ENCODE measurements at regions not wholly inside any gene's neighbourhood (a gene's known extent, or its start where the extent isn't known, plus 50 kb on each side); places are given as distances from the start of the nearest gene placed in this dataset.

DNA sequence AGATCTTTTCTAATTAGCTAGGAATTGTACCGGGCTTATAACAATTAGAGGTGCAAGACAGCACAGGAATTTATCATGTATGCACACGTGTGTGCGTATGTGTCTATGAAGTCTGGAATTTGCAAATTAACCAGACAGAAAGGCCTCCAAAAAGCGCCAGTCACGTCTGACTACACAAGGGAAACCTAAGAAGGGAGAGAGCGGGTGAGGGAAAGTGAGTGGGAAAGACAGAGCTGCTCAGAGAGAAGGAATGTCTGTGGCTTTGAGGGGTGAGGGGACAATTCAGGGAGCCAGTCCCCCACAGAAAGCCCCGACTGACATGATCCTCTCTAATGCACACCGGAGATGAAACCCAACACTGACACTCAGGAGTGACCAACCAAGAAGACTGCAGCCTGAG is 197.7 kb upstream of the SH3BP4 start:
- peaks cover 4% of the 10 kb centered on the region for H3K9me3 Mint-ChIP-seq
- H3K27me3 Mint-ChIP-seq, result peaks cover 9% of the 10 kb centered on the region
- no peaks in the 10 kb centered on the region for H3K36me3 Mint-ChIP-seq (ENCODE audit: low read depth)
- H3K4me1 Mint-ChIP-seq (ENCODE audit: low read depth), result no peaks in the 10 kb centered on the region
- no peak overlapping the region for H3K27ac Mint-ChIP-seq
- no peak overlapping the region for H3K4me3 Mint-ChIP-seq

DNA sequence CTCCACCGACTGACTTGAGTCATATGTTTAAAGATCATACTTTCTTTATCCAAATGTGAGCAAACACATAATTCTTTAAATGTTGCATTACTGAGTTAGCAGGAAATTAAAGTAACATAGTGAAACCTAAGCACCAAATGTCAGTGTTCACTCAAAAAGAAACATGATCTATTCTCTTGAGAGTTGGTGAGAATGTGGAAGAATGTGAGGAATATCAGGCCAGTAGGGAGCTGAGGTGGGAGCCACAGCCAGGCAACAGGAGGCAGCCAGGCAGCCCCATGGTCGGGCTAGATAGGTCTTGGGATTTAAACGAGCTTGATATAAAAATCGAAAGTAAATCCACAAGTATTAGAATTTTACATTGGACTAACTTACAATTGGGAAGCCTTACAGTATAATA is 198.1 kb upstream of the SH3BP4 start:
- H3K27me3 Mint-ChIP-seq, result peaks cover 8% of the 10 kb centered on the region
- no peak overlapping the region for H3K27ac Mint-ChIP-seq
- H3K4me3 Mint-ChIP-seq, result no peak overlapping the region
- H3K9me3 Mint-ChIP-seq, result peaks cover 4% of the 10 kb centered on the region
- no peaks in the 10 kb centered on the region for H3K36me3 Mint-ChIP-seq (ENCODE audit: low read depth)
- no peaks in the 10 kb centered on the region for H3K4me1 Mint-ChIP-seq (ENCODE audit: low read depth)

DNA sequence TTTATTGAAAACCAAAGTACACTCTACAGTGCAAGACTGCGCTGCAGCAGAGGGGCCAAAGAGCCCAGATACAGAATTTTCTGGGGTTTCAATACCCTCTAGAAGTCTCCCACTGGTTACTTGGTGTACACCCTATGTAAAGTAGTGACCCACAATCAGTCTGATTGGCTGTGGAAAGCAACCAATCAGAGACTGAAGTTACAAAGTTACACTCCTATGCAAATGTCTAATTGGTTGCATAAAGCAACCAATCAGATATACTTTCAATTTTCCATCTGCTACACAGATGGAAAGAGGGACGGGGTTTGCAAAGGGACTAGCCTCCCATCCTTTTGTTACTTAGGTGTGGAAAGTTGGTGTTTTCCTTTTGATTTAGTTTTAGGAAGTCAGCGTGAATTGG is 198.9 kb upstream of the SH3BP4 start:
- peaks cover 11% of the 10 kb centered on the region for H3K27me3 Mint-ChIP-seq
- H3K4me1 Mint-ChIP-seq (ENCODE audit: low read depth), result no peaks in the 10 kb centered on the region
- no peaks in the 10 kb centered on the region for H3K36me3 Mint-ChIP-seq (ENCODE audit: low read depth)
- no peak overlapping the region for H3K27ac Mint-ChIP-seq
- no peak overlapping the region for H3K4me3 Mint-ChIP-seq
- no peaks in the 10 kb centered on the region for H3K9me3 Mint-ChIP-seq

DNA sequence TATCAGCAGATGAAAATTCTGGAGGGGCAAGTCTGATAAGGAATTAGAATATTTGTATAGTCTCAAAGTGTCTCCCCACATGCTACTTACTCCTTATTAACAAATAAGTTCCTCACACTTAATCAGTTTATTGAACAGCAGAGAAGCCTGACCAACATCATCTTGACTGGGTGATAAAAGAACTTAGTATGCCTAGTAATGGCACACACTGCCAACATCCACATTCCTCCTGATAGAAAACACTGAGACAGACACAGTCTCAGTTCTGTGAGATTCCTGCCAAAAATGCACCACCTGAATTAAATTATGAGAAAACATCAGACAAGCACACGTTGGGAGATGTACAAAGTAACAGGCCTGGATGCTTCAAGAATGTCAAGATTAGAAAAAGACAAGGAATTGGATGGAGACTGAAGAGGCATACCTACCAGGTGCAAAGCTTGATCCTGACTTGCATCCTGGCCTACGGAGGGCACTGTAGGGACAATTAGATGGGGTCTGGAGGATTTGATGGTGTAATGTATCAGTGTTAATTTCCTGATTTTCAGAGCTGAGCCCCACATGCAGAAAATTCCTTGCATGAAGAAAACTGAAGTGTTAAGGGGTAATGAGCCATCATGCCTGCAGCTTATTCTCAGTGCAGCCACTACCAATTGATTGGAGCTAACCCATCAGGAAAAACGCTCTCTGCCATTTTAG is 200.4 kb upstream of the SH3BP4 start:
- Mint-ChIP-seq H3K36me3 (ENCODE audit: low read depth) (no peaks in the 10 kb centered on the region), H3K9me3 (no peaks in the 10 kb centered on the region), H3K4me1 (ENCODE audit: low read depth) (no peaks in the 10 kb centered on the region), H3K4me3 (no peak overlapping the region), H3K27me3 (peaks cover 19% of the 10 kb centered on the region), H3K27ac (no peak overlapping the region)

DNA sequence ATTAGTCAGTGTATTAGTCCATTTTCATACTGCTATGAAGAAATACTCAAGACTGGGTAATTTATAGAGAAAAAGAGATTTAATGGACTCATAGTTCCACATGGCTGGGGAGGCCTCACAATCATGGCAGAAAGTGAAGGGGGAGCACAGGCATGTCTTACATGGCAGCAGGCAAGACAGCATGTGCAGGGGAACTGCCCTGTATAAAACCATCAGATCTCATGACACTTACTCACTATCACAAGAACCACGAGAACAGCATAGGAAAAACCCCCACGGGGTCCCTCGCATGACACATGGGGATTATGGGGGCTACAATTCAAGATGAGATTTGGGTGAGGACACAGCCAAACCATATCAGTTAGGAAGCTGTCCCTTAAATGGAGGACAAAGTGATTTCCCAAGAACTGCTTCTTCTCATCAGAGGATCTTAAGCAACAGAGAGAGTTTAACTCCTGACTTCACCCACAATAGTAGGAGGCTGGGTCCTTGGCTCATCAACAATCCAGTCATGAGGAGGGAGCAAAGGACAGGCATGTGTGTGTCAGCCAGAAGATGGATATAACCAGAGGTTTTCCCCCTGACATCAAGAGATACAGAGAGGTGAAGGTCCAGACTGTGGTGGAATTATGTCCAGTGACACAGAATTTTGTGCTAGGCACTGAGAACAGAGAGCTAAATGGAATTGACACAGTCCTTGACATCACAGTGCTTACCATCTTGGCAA is 203.8 kb upstream of the SH3BP4 start:
- Mint-ChIP-seq H3K27me3 (peaks cover 29% of the 10 kb centered on the region), H3K4me3 (no peak overlapping the region), H3K36me3 (ENCODE audit: low read depth) (no peaks in the 10 kb centered on the region), H3K4me1 (ENCODE audit: low read depth) (no peaks in the 10 kb centered on the region), H3K9me3 (no peaks in the 10 kb centered on the region), H3K27ac (no peak overlapping the region)

DNA sequence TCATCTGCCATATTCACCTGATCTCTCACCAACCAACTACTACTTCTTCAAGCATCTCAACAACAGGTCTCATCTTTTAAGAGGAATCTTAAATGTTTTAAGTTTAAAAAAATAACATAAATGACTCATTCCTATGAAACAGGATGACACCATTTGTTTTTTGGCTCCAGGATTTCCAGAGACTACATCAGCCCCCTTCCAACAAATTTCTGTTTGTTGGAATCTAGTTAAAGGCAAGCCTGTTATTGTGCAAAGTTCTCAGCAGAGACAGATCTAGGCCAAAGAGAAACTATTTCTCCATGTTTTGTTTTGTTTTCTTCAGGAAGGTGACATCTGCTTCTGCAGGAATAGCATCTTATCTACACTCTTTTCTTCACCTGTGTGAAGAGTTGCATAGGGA is 204.8 kb upstream of the SH3BP4 start:
- H3K27ac Mint-ChIP-seq, result no peak overlapping the region
- no peaks in the 10 kb centered on the region for H3K36me3 Mint-ChIP-seq (ENCODE audit: low read depth)
- peaks cover 31% of the 10 kb centered on the region for H3K27me3 Mint-ChIP-seq
- H3K4me1 Mint-ChIP-seq (ENCODE audit: low read depth), result no peaks in the 10 kb centered on the region
- H3K4me3 Mint-ChIP-seq, result no peak overlapping the region
- H3K9me3 Mint-ChIP-seq, result no peaks in the 10 kb centered on the region

DNA sequence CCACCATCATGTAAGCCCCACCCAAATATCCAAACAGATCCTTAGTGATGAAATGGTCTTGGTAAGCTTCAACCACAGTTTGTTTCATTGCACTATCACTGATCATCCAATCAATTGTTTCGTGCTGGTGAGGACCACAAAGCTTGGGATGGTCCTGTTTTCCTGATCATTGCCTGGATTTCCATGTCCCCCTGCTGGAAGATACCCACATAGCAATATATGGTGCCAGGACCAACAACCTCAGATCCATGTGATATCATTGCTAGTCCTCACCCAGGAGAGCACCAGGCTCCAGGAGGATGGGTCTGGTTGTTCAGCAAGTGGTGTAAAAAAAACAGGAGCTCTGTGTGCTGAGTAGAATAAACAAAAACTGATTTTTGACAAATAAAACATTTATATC is 206.5 kb upstream of the SH3BP4 start:
- no peak overlapping the region for H3K4me3 Mint-ChIP-seq
- H3K27ac Mint-ChIP-seq, result no peak overlapping the region
- no peaks in the 10 kb centered on the region for H3K9me3 Mint-ChIP-seq
- H3K36me3 Mint-ChIP-seq (ENCODE audit: low read depth), result no peaks in the 10 kb centered on the region
- peaks cover 36% of the 10 kb centered on the region for H3K27me3 Mint-ChIP-seq
- H3K4me1 Mint-ChIP-seq (ENCODE audit: low read depth), result no peaks in the 10 kb centered on the region

DNA sequence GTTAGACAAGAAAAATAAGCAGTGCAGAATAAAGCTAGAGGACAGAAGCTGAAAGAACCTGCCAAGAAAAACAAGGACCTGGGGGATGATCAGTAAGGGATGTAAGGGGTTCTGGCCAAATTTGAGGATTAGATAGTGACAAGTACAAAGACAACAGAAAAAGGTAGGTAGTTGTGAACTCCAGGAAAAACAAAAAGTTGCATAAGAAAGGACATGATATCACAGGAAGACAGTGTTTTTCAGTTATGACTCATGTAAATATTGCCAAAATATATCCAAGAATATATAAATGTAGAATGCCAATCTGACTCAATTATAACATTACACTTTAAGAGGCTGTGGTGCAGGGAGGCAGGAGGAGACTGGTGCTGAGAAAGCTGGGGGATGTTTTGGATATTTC is 209.8 kb upstream of the SH3BP4 start:
- Mint-ChIP-seq H3K4me3 (no peak overlapping the region), H3K4me1 (ENCODE audit: low read depth) (no peaks in the 10 kb centered on the region), H3K36me3 (ENCODE audit: low read depth) (no peaks in the 10 kb centered on the region), H3K9me3 (no peaks in the 10 kb centered on the region), H3K27ac (no peak overlapping the region), H3K27me3 (peaks cover 38% of the 10 kb centered on the region)

DNA sequence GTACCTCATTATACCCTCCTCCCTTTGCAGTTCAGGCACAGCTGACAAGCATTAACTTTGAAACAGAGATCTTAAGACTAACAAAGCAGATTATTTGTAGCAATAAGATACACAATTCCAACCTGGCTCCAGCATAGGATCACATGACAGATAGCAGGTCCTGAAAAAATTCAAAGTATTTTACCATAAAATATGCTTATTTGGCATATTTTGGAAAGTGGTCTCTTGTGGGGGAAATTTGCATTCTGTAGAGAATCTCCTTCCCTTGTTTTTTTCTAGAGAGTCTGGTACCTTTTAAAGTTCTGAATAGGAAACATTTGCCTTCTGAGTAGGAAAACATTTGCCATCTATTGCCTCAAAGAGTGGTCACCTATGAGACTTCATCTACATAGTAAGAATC is 212.8 kb upstream of the SH3BP4 start:
- no peak overlapping the region for H3K27ac Mint-ChIP-seq
- no peaks in the 10 kb centered on the region for H3K36me3 Mint-ChIP-seq (ENCODE audit: low read depth)
- no peaks in the 10 kb centered on the region for H3K4me1 Mint-ChIP-seq (ENCODE audit: low read depth)
- peaks cover 14% of the 10 kb centered on the region for H3K9me3 Mint-ChIP-seq
- H3K27me3 Mint-ChIP-seq, result peaks cover 36% of the 10 kb centered on the region
- H3K4me3 Mint-ChIP-seq, result no peak overlapping the region

DNA sequence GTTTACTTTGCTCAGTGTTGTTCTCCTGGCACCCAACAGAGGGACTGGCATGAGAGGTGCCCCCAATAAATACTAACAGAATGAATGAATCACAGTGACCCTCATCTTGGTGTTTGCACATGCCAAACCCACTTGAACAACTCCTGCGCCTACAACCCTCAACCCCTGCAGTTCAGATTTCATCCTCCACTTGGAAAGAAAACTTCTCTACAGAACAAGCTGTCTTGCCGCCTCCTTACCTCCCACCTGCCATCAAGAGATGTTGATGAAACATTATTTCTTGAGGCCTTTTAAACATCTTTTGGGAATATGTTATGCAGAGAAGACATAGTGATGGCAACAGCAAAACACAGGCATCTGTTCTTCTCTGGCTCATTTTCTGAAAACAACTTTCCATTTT is 216.0 kb upstream of the SH3BP4 start:
- Mint-ChIP-seq H3K4me3 (no peak overlapping the region), H3K27ac (no peak overlapping the region), H3K9me3 (peaks cover 16% of the 10 kb centered on the region), H3K4me1 (ENCODE audit: low read depth) (no peaks in the 10 kb centered on the region), H3K36me3 (ENCODE audit: low read depth) (no peaks in the 10 kb centered on the region), H3K27me3 (peaks cover 24% of the 10 kb centered on the region)

DNA sequence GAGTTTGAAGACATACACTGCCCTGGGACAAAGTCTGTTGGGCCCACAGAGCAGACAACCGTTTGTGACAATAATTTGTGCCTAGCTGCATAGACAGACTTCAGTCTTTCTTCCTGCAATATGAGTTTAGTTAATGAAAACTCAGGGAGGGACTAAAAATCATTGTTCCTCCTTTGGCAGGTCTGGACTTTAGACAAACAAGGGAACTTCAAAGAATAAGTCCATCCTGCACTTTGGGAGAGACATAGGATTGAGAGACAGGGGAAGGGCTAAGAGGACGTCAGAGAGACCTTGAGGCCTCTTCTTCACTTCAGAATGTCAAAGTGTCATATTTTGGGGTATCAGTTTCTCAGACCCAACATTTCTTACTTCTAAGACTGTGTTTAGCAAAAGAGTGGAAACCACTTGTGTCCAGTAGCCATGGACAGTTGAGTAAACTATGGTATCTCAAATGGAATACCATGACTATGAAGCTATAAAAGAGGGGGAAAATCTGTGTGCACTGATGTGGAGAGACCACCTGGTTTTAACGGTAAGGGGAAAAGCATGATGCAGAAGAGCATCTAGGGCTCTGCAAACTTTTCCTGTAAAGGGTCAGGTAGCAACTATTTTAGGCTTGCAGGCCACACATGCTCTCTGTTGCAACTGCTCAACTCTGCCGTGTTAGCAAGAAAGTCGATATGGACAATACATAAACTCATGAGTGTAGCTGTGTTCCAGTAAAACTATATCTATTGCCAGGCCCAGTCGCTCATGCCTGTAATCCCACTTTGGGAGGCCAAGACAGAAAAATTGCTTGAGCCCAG is 217.8 kb upstream of the SH3BP4 start:
- peaks cover 24% of the 10 kb centered on the region for H3K27me3 Mint-ChIP-seq
- H3K4me1 Mint-ChIP-seq (ENCODE audit: low read depth), result no peaks in the 10 kb centered on the region
- no peak overlapping the region for H3K27ac Mint-ChIP-seq
- H3K9me3 Mint-ChIP-seq, result peaks cover 16% of the 10 kb centered on the region
- H3K36me3 Mint-ChIP-seq (ENCODE audit: low read depth), result no peaks in the 10 kb centered on the region
- H3K4me3 Mint-ChIP-seq, result no peak overlapping the region

DNA sequence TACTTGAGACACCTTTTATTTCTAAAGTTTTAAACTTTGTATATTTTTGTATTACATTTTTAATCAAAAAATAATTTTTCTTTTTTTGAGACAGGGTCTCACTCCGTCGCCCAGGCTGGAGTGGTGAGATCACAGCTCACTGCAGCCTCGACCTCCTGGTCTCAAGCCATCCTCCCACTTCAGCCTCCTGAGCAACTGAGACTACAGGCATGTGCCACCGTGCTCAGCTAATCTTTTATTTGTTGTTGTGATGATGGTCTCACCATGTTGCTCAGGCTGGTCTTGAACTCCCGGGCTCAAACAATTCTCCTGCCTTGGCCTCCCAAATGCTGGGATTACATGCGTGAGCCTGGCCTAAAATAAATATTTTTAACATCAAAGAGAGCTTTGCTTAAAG is 218.7 kb upstream of the SH3BP4 start:
- H3K4me1 Mint-ChIP-seq (ENCODE audit: low read depth), result no peaks in the 10 kb centered on the region
- H3K9me3 Mint-ChIP-seq, result peaks cover 16% of the 10 kb centered on the region
- peaks cover 15% of the 10 kb centered on the region for H3K27me3 Mint-ChIP-seq
- H3K4me3 Mint-ChIP-seq, result no peak overlapping the region
- no peak overlapping the region for H3K27ac Mint-ChIP-seq
- H3K36me3 Mint-ChIP-seq (ENCODE audit: low read depth), result no peaks in the 10 kb centered on the region

DNA sequence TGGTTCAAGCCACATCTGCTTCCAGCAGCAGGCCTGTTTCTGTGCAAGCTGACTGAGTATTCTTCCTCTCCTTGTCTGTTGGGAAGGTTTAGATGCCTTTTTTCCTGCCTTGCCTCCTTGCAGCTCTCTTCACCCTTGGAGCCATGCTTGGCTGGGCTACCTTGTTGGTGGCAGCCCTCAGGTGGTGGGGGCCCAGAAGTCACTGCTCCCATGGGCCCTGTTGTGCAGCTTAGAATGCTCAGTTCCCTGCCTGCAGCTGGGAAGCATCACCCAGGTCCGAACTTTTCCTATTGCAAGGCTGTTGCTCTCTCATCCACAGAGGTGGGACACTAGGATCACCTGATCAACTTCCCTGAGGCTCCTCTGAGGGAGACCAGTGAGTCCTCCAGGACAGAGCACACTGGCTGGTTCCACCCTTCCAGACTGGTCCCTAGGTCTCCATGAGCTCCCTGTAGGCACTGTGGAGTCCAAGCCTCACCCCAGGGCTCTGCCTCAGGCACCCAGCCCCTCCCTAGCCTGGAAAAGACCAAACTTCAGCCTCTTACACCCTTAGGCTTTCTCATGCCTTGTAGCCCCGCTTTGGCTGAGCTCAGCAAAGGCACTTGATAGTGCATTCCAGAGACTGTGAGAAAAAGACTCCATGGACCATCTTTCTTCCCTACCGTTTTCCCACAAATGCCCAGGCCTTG is 219.3 kb upstream of the SH3BP4 start:
- H3K27me3 Mint-ChIP-seq, result peaks cover 9% of the 10 kb centered on the region
- no peak overlapping the region for H3K27ac Mint-ChIP-seq

DNA sequence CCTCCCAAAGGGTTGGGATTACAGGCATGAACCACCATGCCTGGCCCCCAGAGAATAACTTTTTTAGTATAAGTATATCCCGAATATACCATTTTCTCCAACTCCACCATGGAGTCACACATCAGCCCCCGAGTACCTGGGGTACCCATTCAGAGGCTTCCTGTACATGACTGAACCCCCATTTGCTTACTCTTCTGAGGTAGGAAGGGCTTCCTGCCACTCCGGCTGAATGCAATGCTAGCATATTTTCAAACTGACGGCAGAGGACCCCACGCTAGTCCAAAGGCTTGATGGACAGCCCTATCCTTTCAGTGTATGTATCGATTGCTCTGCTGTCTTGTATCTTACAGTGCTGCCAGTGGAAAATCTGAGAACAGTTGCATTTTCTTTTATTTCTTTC is 220.6 kb upstream of the SH3BP4 start:
- H3K36me3 Mint-ChIP-seq (ENCODE audit: low read depth), result no peaks in the 10 kb centered on the region
- H3K27ac Mint-ChIP-seq, result no peak overlapping the region
- H3K4me3 Mint-ChIP-seq, result no peak overlapping the region
- no peaks in the 10 kb centered on the region for H3K4me1 Mint-ChIP-seq (ENCODE audit: low read depth)
- peaks cover 7% of the 10 kb centered on the region for H3K27me3 Mint-ChIP-seq
- peaks cover 16% of the 10 kb centered on the region for H3K9me3 Mint-ChIP-seq

More for the DNA sequence above, 219.3 kb upstream of the SH3BP4 start:
- Mint-ChIP-seq H3K9me3 (peaks cover 16% of the 10 kb centered on the region), H3K36me3 (ENCODE audit: low read depth) (no peaks in the 10 kb centered on the region), H3K4me3 (no peak overlapping the region), H3K4me1 (ENCODE audit: low read depth) (no peaks in the 10 kb centered on the region)

All from stimulated activated naive CD8-positive, alpha-beta T cell treated with anti-CD3 and anti-CD28 coated beads, Interleukin-15, Interleukin-2, amounts not matched to agents 100 ng/mL and 50 ng/mL, for 24 hours (primary cell).